ENCODE measurements at regions not wholly inside any gene's neighbourhood (a gene's known extent, or its start where the extent isn't known, plus 50 kb on each side); places are given as distances from the start of the nearest gene placed in this dataset.

- TF ChIP-seq POLR2AphosphoS5 (IDR thresholded peaks at IDR 0.05) (no peak), CTCF (IDR thresholded peaks at IDR 0.05) (no peak)
Observed at GRCh38 chr17:27400991-27401390, 55.3 kb upstream of the KSR1 start.
